ENCODE measurements at regions not wholly inside any gene's neighbourhood (a gene's known extent, or its start where the extent isn't known, plus 50 kb on each side); places are given as distances from the start of the nearest gene placed in this dataset.

- TF ChIP-seq MAX (IDR thresholded peaks at IDR 0.05): no peak
- TF ChIP-seq, protein P1, sequence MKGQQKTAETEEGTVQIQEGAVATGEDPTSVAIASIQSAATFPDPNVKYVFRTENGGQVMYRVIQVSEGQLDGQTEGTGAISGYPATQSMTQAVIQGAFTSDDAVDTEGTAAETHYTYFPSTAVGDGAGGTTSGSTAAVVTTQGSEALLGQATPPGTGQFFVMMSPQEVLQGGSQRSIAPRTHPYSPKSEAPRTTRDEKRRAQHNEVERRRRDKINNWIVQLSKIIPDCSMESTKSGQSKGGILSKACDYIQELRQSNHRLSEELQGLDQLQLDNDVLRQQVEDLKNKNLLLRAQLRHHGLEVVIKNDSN (IDR thresholded peaks at IDR 0.05): no peak
- TF ChIP-seq CREB1 (IDR thresholded peaks at IDR 0.05; ENCODE audit: low read depth): no peak
- no peak for TF ChIP-seq RAD21 (IDR thresholded peaks at IDR 0.05; ENCODE audit: low read depth)
- TF ChIP-seq, protein P2, sequence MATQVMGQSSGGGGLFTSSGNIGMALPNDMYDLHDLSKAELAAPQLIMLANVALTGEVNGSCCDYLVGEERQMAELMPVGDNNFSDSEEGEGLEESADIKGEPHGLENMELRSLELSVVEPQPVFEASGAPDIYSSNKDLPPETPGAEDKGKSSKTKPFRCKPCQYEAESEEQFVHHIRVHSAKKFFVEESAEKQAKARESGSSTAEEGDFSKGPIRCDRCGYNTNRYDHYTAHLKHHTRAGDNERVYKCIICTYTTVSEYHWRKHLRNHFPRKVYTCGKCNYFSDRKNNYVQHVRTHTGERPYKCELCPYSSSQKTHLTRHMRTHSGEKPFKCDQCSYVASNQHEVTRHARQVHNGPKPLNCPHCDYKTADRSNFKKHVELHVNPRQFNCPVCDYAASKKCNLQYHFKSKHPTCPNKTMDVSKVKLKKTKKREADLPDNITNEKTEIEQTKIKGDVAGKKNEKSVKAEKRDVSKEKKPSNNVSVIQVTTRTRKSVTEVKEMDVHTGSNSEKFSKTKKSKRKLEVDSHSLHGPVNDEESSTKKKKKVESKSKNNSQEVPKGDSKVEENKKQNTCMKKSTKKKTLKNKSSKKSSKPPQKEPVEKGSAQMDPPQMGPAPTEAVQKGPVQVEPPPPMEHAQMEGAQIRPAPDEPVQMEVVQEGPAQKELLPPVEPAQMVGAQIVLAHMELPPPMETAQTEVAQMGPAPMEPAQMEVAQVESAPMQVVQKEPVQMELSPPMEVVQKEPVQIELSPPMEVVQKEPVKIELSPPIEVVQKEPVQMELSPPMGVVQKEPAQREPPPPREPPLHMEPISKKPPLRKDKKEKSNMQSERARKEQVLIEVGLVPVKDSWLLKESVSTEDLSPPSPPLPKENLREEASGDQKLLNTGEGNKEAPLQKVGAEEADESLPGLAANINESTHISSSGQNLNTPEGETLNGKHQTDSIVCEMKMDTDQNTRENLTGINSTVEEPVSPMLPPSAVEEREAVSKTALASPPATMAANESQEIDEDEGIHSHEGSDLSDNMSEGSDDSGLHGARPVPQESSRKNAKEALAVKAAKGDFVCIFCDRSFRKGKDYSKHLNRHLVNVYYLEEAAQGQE (IDR thresholded peaks at IDR 0.05; ENCODE audit: low read depth): no peak
- no peak for TF ChIP-seq CEBPB (IDR thresholded peaks at IDR 0.05)
- TF ChIP-seq ZBTB7A (IDR thresholded peaks at IDR 0.05; ENCODE audit: low read depth): no peak
- TF ChIP-seq TEAD4 (IDR thresholded peaks at IDR 0.05): no peak
- no peak for TF ChIP-seq NFIC (IDR thresholded peaks at IDR 0.05)
- TF ChIP-seq YY1 (IDR thresholded peaks at IDR 0.05; ENCODE audit: low read depth): no peak
- TF ChIP-seq FOXM1 (IDR thresholded peaks at IDR 0.05; ENCODE audit: borderline replicate concordance, low read depth): no peak
- TF ChIP-seq TAF1 (IDR thresholded peaks at IDR 0.05; ENCODE audit: low read depth): no peak
- no peak for TF ChIP-seq TCF12 (IDR thresholded peaks at IDR 0.05; ENCODE audit: low read depth)
Measured at GRCh38 chr7:128161466-128162125, 79.5 kb upstream of the LEP start.

- no peak for TF ChIP-seq EP300 (IDR thresholded peaks at IDR 0.05; ENCODE audit: borderline replicate concordance)
- no peak for TF ChIP-seq MAX (IDR thresholded peaks at IDR 0.05)
- TF ChIP-seq, protein P1 (IDR thresholded peaks at IDR 0.05): no peak
- TF ChIP-seq FOXM1 (IDR thresholded peaks at IDR 0.05; ENCODE audit: borderline replicate concordance, low read depth): no peak
- no peak for TF ChIP-seq TCF12 (IDR thresholded peaks at IDR 0.05; ENCODE audit: low read depth)
- TF ChIP-seq, protein P2 (IDR thresholded peaks at IDR 0.05; ENCODE audit: low read depth): no peak
- TF ChIP-seq TEAD4 (IDR thresholded peaks at IDR 0.05): no peak
- no peak for TF ChIP-seq TAF1 (IDR thresholded peaks at IDR 0.05; ENCODE audit: low read depth)
- TF ChIP-seq NFIC (IDR thresholded peaks at IDR 0.05): no peak
- no peak for TF ChIP-seq CREB1 (IDR thresholded peaks at IDR 0.05; ENCODE audit: low read depth)
- no peak for TF ChIP-seq RAD21 (IDR thresholded peaks at IDR 0.05; ENCODE audit: low read depth)
Measured at GRCh38 chr7:128162666-128163065, 78.4 kb upstream of the LEP start.

DNA sequence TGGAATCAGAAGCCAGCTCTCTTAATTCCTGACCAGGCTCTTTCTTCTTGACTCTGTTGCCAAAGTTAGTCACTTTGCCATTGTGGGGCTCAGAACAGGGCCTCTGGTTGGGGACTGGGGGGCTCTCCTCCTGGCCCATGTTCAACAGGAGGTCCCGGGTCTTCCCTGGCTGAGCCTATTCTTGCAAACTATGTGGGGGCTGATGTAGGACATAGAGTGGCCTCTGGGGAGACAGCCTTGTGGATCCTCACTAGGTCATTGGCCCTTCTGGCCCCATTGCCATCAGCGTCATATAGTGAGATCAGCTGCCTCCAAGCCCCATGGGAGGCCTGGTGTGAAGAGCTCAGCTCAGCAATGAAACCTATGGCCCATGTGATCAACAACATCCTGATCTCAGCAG is 77.6 kb upstream of the LEP start:
- TF ChIP-seq CREB1 (IDR thresholded peaks at IDR 0.05; ENCODE audit: low read depth) (no peak), YY1 (IDR thresholded peaks at IDR 0.05; ENCODE audit: low read depth) (no peak)

- TF ChIP-seq FOXM1 (IDR thresholded peaks at IDR 0.05; ENCODE audit: borderline replicate concordance, low read depth) (no peak), NFIC (IDR thresholded peaks at IDR 0.05) (peak; percentile 72), EGR1 (IDR thresholded peaks at IDR 0.05) (no peak), RAD21 (IDR thresholded peaks at IDR 0.05; ENCODE audit: low read depth) (0 out of 2 replicates have a peak, but pooled peaks have one; percentile 19), CREB1 (IDR thresholded peaks at IDR 0.05; ENCODE audit: low read depth) (no peak), TEAD4 (IDR thresholded peaks at IDR 0.05) (peak; percentile 91), TAF1 (IDR thresholded peaks at IDR 0.05; ENCODE audit: low read depth) (no peak), EP300 (IDR thresholded peaks at IDR 0.05; ENCODE audit: borderline replicate concordance) (0 out of 2 replicates have a peak, but pooled peaks have one; percentile 36), TCF12 (IDR thresholded peaks at IDR 0.05; ENCODE audit: low read depth) (peak; percentile 58)
- TF ChIP-seq, protein P2 (IDR thresholded peaks at IDR 0.05; ENCODE audit: low read depth): 0 out of 2 replicates have a peak, but pooled peaks have one; percentile 24
Measured at GRCh38 chr7:128164061-128164954, 76.8 kb upstream of the LEP start.

All from Ishikawa (cell line).